Breast epithelium (tissue), 3 donors: ENCODE measurements at regions not wholly inside any gene's neighbourhood (a gene's known extent, or its start where the extent isn't known, plus 50 kb on each side); places are given as distances from the start of the nearest gene placed in this dataset.

Source experiments
- CTCF ChIP-seq, 3 donors: fragments of 450-650 bp; IDR thresholded peaks; one replicate each; pipeline ENCODE4 v1.5.1; 2016 to 2017; ENCODE audit warnings: antibody characterized with exemption in 3 of 3, mild to moderate bottlenecking in 3 of 3, moderate library complexity in 3 of 3
- POLR2A ChIP-seq: fragments of 450-650 bp; IDR thresholded peaks from one replicate; pipeline ENCODE4 v1.6.1; 2016; ENCODE audit warnings: antibody characterized with exemption, mild to moderate bottlenecking, moderate library complexity
- POLR2AphosphoS5 ChIP-seq, 3 donors: sonication (generic); formaldehyde crosslinking; IDR thresholded peaks; one replicate each; pipeline ENCODE4 v1.6.1; 2017; ENCODE audit warnings: antibody characterized with exemption in 3 of 3

GRCh38 chr4:43234626-43235415, 342.3 kb downstream of the GRXCR1 start:
- TF ChIP-seq POLR2A (no peak), CTCF (IDR thresholded peaks at IDR 0.05) (no peak), POLR2AphosphoS5 (IDR thresholded peaks at IDR 0.05) (no peak)
